HG02678 (cell line): ENCODE measurements at regions not wholly inside any gene's neighbourhood (a gene's known extent, or its start where the extent isn't known, plus 50 kb on each side); places are given as distances from the start of the nearest gene placed in this dataset.

Experiments used
- ATAC-seq: cut with Tn5 transposase; IDR thresholded peaks from one replicate; pipeline ENCODE4 v1.9.1; 2021; ENCODE audit warnings: mild to moderate bottlenecking, moderate library complexity; ENCODE audit not compliant: unreplicated experiment

- no peak for ATAC-seq
These were observed 277.9 kb downstream of the RPLP1 start for GRCh38 chr15:69730281-69731080.

DNA sequence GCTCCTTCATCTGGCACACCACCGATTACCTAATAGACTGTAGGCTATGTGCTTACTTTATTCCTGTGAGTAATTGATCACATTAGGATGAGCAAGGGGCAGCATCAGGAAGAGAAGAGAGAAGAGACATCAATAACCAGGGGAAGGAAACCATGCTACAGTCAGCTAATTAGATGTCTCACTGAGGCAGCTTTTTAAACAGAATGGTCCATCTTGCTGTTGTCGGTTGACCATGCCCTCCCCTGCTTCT, 278.4 kb downstream of the RPLP1 start:
- no peak for ATAC-seq

DNA sequence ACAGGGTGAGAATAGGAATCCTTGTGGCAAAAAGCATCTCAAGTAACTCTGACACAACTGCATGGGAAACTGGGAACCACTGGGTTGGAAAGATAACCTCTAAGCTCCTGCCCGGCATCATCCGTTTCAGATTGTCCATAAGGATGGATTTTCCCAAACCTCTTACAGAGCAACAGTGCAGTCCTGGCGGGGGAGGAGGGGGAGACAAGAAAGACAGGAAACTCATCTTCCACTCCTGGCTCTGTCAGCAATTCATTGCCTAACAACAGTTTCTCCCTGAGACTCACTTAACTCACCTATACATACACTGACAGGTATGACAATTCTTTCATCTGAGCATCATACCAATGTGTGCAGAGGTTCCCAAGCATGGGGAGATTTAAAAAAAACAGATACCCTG, 279.0 kb downstream of the RPLP1 start:
- no peak for ATAC-seq

DNA sequence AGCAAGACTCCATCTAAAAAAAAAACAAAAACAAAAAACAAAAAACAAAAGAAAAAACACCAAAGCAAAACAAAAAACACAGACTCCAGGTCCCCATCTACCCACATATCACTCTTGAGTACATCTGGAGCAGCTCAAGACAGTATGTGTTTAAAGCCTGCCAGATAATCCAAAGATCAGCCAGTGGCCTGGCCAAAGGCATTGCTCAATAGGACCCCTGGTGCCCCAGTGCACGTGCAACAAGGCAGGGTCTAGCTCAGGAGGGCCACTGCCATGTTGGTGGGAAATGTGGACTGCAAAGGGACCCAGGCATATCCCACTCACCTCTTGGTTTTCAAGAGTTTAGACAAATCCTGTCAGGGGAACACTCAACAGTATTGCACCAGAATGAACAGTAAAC, 279.5 kb downstream of the RPLP1 start:
- ATAC-seq = no peak

DNA sequence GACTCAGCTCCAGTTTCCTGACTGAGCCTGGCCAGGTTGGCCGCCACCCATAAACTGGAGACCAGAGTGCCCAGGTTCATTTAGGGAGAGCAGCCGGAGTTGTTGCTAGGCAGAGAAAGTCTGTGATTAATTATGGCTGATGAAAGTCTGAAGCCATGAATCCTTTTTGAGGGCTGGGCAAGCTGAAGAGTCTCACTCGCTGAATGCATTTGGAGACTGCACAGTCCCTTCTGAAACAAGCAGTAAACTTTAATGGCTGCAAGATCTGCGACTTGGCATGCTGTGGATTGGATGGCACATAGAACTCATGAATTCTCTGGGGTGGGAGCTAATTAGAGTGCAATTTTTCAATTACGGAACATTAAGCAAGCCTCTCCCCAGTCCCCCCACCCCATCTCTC, 282.1 kb downstream of the RPLP1 start:
- no peak for ATAC-seq

DNA sequence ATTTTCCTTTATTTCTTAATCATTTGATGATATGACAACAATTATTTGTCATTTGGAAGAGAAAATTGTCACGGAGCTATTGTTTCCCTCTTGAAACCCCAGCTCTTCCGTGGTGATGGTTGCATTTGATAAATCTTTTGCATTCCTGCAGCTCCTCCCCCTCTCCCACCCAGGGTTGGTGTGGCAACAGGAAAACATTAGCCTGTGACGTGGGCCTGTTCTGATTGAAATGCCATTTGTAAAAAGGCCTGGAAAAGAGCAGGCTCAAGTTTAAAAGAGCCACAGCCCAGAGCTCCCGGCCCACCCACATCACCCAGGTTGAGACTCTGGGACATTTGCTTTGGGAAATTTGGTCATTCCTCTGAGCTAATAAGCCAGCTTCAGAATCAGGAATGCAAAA, 282.5 kb downstream of the RPLP1 start:
- no peak for ATAC-seq

DNA sequence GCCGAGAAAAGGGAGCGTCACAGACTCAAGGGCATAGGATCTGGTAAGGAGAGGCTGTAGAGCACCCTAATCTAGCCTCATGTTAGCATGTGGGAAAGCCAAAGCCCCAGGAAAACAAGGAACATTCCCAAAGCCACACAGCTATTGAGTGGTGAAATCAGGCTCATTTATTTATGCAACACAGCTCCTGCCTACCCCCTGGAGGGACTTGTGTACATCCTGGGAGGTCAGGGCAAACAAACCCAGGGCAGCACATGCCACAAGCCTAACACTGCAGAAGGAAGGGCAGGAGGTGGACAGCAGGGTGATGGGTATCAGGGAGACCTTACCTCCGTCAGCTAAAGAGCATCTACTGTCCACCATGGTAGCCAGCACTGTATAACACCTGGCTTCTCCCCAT, 283.5 kb downstream of the RPLP1 start:
- no peak for ATAC-seq

- ATAC-seq = no peak
These were observed 285.3 kb downstream of the RPLP1 start for GRCh38 chr15:69737916-69738315.

- ATAC-seq = no peak
These were observed 288.1 kb downstream of the RPLP1 start for GRCh38 chr15:69740684-69741083.

GRCh38 chr15:69742361-69742760, 289.7 kb downstream of the RPLP1 start:
- ATAC-seq = no peak

DNA sequence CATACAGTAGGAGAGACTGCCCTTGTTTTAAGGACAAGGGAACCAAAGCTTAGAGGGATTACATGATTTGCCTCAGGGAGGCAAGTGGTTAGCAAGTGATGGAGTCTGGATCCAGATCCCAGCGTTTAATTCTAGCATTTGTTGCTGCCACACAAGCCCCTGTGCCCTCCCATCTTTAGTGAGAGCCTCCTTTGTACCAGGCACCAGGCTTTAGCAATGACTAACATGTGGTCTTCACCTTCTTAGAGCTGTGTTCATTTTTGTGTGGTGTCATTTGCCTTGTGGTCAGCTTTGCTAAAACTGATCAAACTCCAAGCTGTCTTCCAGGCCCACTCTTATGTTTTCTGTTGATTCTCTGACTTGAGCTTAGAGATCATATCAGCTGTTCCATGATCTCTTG, 290.5 kb downstream of the RPLP1 start:
- no peak for ATAC-seq

GRCh38 chr15:69744391-69745162, 292.0 kb downstream of the RPLP1 start:
- ATAC-seq = no peak

GRCh38 chr15:69747193-69747592, 294.6 kb downstream of the RPLP1 start:
- ATAC-seq = no peak

GRCh38 chr15:69748131-69748530, 295.5 kb downstream of the RPLP1 start:
- ATAC-seq = no peak

- no peak for ATAC-seq
These were observed 296.1 kb downstream of the RPLP1 start for GRCh38 chr15:69748576-69749185.

DNA sequence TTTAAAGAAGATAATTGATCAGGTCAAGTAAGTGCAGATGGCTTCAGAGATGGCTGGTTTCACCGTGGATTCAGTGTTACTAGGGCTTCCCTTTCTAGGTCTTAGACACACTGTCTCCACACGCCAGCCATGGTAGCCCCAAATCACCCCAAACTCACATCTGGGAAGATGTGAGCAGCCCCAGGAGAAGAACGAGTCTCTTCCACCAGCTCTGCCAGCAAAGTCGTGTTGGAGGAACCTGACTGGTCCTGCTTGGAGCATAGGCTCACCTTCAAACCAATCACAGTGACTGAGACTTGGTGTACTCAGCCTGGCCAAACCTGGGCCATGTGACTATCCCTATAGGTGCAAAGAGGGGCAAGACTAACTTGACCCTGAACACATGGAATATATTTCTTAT, 296.7 kb downstream of the RPLP1 start:
- no peak for ATAC-seq

GRCh38 chr15:69749797-69750196, 297.2 kb downstream of the RPLP1 start:
- ATAC-seq = no peak

DNA sequence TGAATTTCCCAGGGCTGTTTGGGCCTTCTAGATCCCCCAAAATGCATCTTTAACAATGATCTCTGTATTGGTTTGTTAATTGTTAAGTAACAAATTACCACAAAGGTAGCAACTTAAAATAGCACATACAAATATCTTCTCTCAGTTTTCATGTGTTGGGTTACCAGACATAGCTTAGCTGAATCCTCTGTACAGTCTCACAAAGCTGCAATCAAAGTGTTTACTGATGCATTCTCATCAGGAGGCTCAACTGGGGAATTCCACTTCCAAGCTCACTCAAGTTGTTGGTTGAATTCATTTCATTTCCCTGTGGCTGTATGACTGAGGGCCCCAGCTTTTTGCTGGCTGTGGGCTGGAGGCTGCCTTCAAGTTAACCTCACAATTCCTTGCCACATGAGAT, 297.6 kb downstream of the RPLP1 start:
- ATAC-seq = no peak

- ATAC-seq = no peak
These were observed 298.5 kb downstream of the RPLP1 start for GRCh38 chr15:69751147-69751546.

DNA sequence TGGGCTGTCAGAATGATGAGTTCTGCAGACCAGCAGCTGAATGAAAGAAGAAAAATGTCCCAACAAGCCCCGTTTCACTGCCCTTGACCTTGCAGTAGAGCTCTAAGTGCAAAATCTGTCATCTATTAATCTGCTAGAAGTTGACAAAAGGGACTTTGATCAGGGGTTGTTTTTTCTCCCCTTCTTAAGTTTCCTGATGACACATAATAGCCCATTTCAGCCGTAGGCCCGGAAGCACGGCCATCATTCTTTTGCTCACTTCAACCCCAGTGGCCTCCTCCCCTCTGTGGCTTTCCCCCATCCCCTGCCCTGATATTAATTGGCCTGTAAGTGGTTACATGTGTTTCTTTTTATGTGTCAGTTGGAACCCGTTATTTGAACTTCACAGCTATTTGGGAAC, 298.9 kb downstream of the RPLP1 start:
- ATAC-seq = no peak

GRCh38 chr15:69753867-69754266, 301.2 kb downstream of the RPLP1 start:
- no peak for ATAC-seq

GRCh38 chr15:69754313-69754712, 301.7 kb downstream of the RPLP1 start:
- no peak for ATAC-seq
